Muscle of leg (tissue), 3 donors: ENCODE measurements at regions not wholly inside any gene's neighbourhood (a gene's known extent, or its start where the extent isn't known, plus 50 kb on each side); places are given as distances from the start of the nearest gene placed in this dataset.
A peak's percentile ranks its signal among the peaks of the same experiment; 100 is the strongest.

ENCODE experiments used
- DNase-seq: peaks from one replicate; pipeline ENCODE4 v3.0.0; 2013
- H3K27ac ChIP-seq: one replicate; pipeline ENCODE4 v1.5.1; 2013; ENCODE audit warnings: mild to moderate bottlenecking, low read length, control low read depth
- H3K27me3 ChIP-seq: one replicate; pipeline ENCODE4 v1.6.1; 2013; ENCODE audit warnings: low read length; ENCODE audit not compliant: control insufficient read depth, insufficient read depth
- H3K36me3 ChIP-seq: one replicate; pipeline ENCODE4 v1.6.1; 2013; ENCODE audit warnings: low read length; ENCODE audit not compliant: control insufficient read depth, insufficient read depth
- H3K4me1 ChIP-seq: one replicate; pipeline ENCODE4 v1.6.1; 2013; ENCODE audit warnings: low read length; ENCODE audit not compliant: control insufficient read depth, insufficient read depth
- H3K4me3 ChIP-seq: one replicate; pipeline ENCODE4 v1.5.1; 2013; ENCODE audit warnings: low read length, control low read depth
- H3K9me3 ChIP-seq: replicated peaks from 2 replicates; pipeline ENCODE4 v1.6.1; 2013; ENCODE audit warnings: low read depth, low read length; ENCODE audit not compliant: control insufficient read depth
- WGBS: methylation state at CpG from one replicate; pipeline ENCODE4 v1.1.5; 2013; ENCODE audit warnings: missing lambda C conversion rate; ENCODE audit not compliant: insufficient coverage; 5-methylcytosine and 5-hydroxymethylcytosine counted together

GRCh38 chr5:109987355-109987754 lies 297.6 kb downstream of the MAN2A1 start:
- no peak for DNase-seq
- H3K9me3 ChIP-seq: no peaks in the 10 kb centered on the region
- H3K36me3 ChIP-seq: no peaks in the 10 kb centered on the region
- H3K4me3 ChIP-seq: no peak overlapping the region
- no CpG with 5 or more reads among the region's 1 CpG for WGBS
- H3K27ac ChIP-seq: no peak overlapping the region
- no peaks in the 10 kb centered on the region for H3K4me1 ChIP-seq
- H3K27me3 ChIP-seq: no peaks in the 10 kb centered on the region

- Histone ChIP-seq H3K27ac (no peak overlapping the region), H3K4me3 (no peak overlapping the region), H3K27me3 (no peaks in the 10 kb centered on the region), H3K36me3 (no peaks in the 10 kb centered on the region), H3K4me1 (no peaks in the 10 kb centered on the region), H3K9me3 (no peaks in the 10 kb centered on the region)
- no peak for DNase-seq
- WGBS: no CpG with 5 or more reads among the region's 2 CpGs
Observed at GRCh38 chr5:109987970-109988369, 298.2 kb downstream of the MAN2A1 start.

- Histone ChIP-seq H3K4me3 (no peak overlapping the region), H3K36me3 (no peaks in the 10 kb centered on the region), H3K9me3 (no peaks in the 10 kb centered on the region), H3K27me3 (no peaks in the 10 kb centered on the region), H3K27ac (no peak overlapping the region), H3K4me1 (no peaks in the 10 kb centered on the region)
- no peak for DNase-seq
- WGBS: 60% methylated on average over 1 of the region's 7 CpGs
Observed at GRCh38 chr5:109989161-109989560, 299.4 kb downstream of the MAN2A1 start.

- H3K27ac ChIP-seq: no peak overlapping the region
- WGBS: no CpG with 5 or more reads among the region's 4 CpGs
Observed at GRCh38 chr5:109989994-109990722, 300.4 kb downstream of the MAN2A1 start.

GRCh38 chr5:109990723-109991359 lies 301.1 kb downstream of the MAN2A1 start:
- H3K27ac ChIP-seq: no peak overlapping the region
- H3K36me3 ChIP-seq: no peaks in the 10 kb centered on the region
- H3K9me3 ChIP-seq: no peaks in the 10 kb centered on the region
- H3K4me1 ChIP-seq: no peaks in the 10 kb centered on the region
- no peaks in the 10 kb centered on the region for H3K27me3 ChIP-seq
- no CpG with 5 or more reads among the region's 2 CpGs for WGBS
- no peak for DNase-seq
- no peak overlapping the region for H3K4me3 ChIP-seq

More at GRCh38 chr5:109989994-109990722, 300.4 kb downstream of the MAN2A1 start:
- Histone ChIP-seq H3K27me3 (no peaks in the 10 kb centered on the region), H3K4me3 (no peak overlapping the region), H3K4me1 (no peaks in the 10 kb centered on the region), H3K36me3 (no peaks in the 10 kb centered on the region), H3K9me3 (no peaks in the 10 kb centered on the region)
- no peak for DNase-seq

- DNase-seq: no peak
- no peaks in the 10 kb centered on the region for H3K36me3 ChIP-seq
- 79% methylated on average over 3 of the region's 9 CpGs for WGBS
- no peak overlapping the region for H3K27ac ChIP-seq
- H3K4me3 ChIP-seq: no peak overlapping the region
- peaks cover 2% of the 10 kb centered on the region for H3K4me1 ChIP-seq
- no peaks in the 10 kb centered on the region for H3K27me3 ChIP-seq
- no peaks in the 10 kb centered on the region for H3K9me3 ChIP-seq
Observed at GRCh38 chr5:109992264-109992915, 302.7 kb downstream of the MAN2A1 start.

GRCh38 chr5:109994135-109994534 lies 304.4 kb downstream of the MAN2A1 start:
- no peak for DNase-seq
- Histone ChIP-seq H3K9me3 (no peaks in the 10 kb centered on the region), H3K27ac (no peak overlapping the region), H3K27me3 (no peaks in the 10 kb centered on the region), H3K4me1 (peaks cover 2% of the 10 kb centered on the region), H3K36me3 (no peaks in the 10 kb centered on the region), H3K4me3 (no peak overlapping the region)
- 80% methylated on average over 1 of the region's 2 CpGs for WGBS

GRCh38 chr5:109996246-109996645 lies 306.5 kb downstream of the MAN2A1 start:
- H3K27me3 ChIP-seq: no peaks in the 10 kb centered on the region
- H3K27ac ChIP-seq: no peak overlapping the region
- H3K9me3 ChIP-seq: no peaks in the 10 kb centered on the region
- WGBS: no CpG with 5 or more reads among the region's 2 CpGs
- H3K36me3 ChIP-seq: no peaks in the 10 kb centered on the region
- peaks cover 2% of the 10 kb centered on the region for H3K4me1 ChIP-seq
- DNase-seq: peak; percentile 89
- no peak overlapping the region for H3K4me3 ChIP-seq

GRCh38 chr5:109997161-109997560 lies 307.4 kb downstream of the MAN2A1 start:
- Histone ChIP-seq H3K27ac (no peak overlapping the region), H3K4me3 (no peak overlapping the region), H3K9me3 (no peaks in the 10 kb centered on the region), H3K36me3 (no peaks in the 10 kb centered on the region), H3K27me3 (no peaks in the 10 kb centered on the region), H3K4me1 (peaks cover 2% of the 10 kb centered on the region)
- DNase-seq: no peak
- no CpG with 5 or more reads among the region's 3 CpGs for WGBS

- Histone ChIP-seq H3K27me3 (no peaks in the 10 kb centered on the region), H3K4me3 (no peak overlapping the region)
Observed at GRCh38 chr5:109998208-109998607, 308.5 kb downstream of the MAN2A1 start.

More at GRCh38 chr5:109998208-109998607, 308.5 kb downstream of the MAN2A1 start:
- no peak for DNase-seq
- H3K27ac ChIP-seq: no peak overlapping the region
- no peaks in the 10 kb centered on the region for H3K36me3 ChIP-seq
- H3K9me3 ChIP-seq: no peaks in the 10 kb centered on the region
- peaks cover 2% of the 10 kb centered on the region for H3K4me1 ChIP-seq
